H1 (cell line): ENCODE measurements at regions not wholly inside any gene's neighbourhood (a gene's known extent, or its start where the extent isn't known, plus 50 kb on each side); places are given as distances from the start of the nearest gene placed in this dataset.

Experiments
- CTCF ChIA-PET: fragments of 300-600 bp; sonication (Branson Sonifier 250); formaldehyde crosslinking; loops from one replicate; lab custom pipeline; 2021; ENCODE audit not compliant: partially characterized antibody; lab: Charles Lee
- POLR2A ChIA-PET: fragments of 300-600 bp; sonication (Branson Sonifier 250); formaldehyde crosslinking; loops from one replicate; lab custom pipeline; 2021; ENCODE audit warnings: inconsistent platforms; ENCODE audit not compliant: partially characterized antibody; lab: Charles Lee
- DNase-seq, 2 experiments: peaks; one replicate each; pipeline versions ENCODE4 v3.0.0 to v3.0.0-alpha.2; 2010 to 2022; ENCODE audit warnings: low spot score in 2 of 2, low read depth in 1 of 2, mixed read lengths in 1 of 2
- FAIRE-seq: peaks from 2 replicates; lab custom pipeline; 2011; peaks lifted over from hg19 to GRCh38; lab: Jason Lieb, UNC
- H2AFZ ChIP-seq: 2 replicates; pipeline ENCODE4 v1.8.1; 2012; ENCODE audit warnings: low read length, inconsistent platforms
- H2AK5ac ChIP-seq: 2 replicates; pipeline ENCODE4 v1.6.1; 2013; ENCODE audit warnings: low read depth, low read length
- H2BK120ac ChIP-seq: replicated peaks from 2 replicates; pipeline ENCODE3; 2013; ENCODE audit warnings: low read depth, low read length, inconsistent platforms
- H2BK12ac ChIP-seq: 2 replicates; pipeline ENCODE4 v1.6.1; 2013; ENCODE audit warnings: low read depth, low read length
- H2BK15ac ChIP-seq: 2 replicates; pipeline ENCODE4 v1.6.1; 2013; ENCODE audit warnings: low read length
- H2BK20ac ChIP-seq: 2 replicates; pipeline ENCODE4 v1.6.1; 2013; ENCODE audit warnings: low read length
- H2BK5ac ChIP-seq: 2 replicates; pipeline ENCODE4 v1.6.1; 2013; ENCODE audit warnings: low read depth, low read length
- H3K14ac ChIP-seq: 2 replicates; pipeline ENCODE4 v1.6.1; 2013; ENCODE audit warnings: inconsistent platforms; ENCODE audit not compliant: insufficient read length
- H3K18ac ChIP-seq: 2 replicates; pipeline ENCODE4 v1.6.1; 2013; ENCODE audit warnings: low read length; ENCODE audit errors: extremely low read depth
- H3K23ac ChIP-seq: 2 replicates; pipeline ENCODE4 v1.6.1; 2013; ENCODE audit warnings: inconsistent platforms; ENCODE audit not compliant: insufficient read length
- H3K23me2 ChIP-seq: 2 replicates; pipeline ENCODE4 v1.6.1; 2013; ENCODE audit warnings: low read depth, low read length
- H3K27ac ChIP-seq: 2 replicates; pipeline ENCODE4 v1.6.1; 2011; ENCODE audit warnings: low read depth, low read length, inconsistent platforms
- H3K27me3 ChIP-seq, 4 experiments: replicated peaks in 1 of 4; 1 replicate in 1 of 4; 2 replicates in 3 of 4; pipeline versions ENCODE4 v1.6.1 to v1.8.1; 2011 to 2013; ENCODE audit warnings: low read length in 3 of 4, mild to moderate bottlenecking in 3 of 4, inconsistent platforms in 2 of 4, mixed read lengths in 2 of 4, moderate library complexity in 1 of 4; ENCODE audit not compliant: control insufficient read depth in 3 of 4, insufficient read depth in 3 of 4; ENCODE audit errors: extremely low read depth in 1 of 4
- H3K36me3 ChIP-seq, 4 experiments: 2 replicates each; pipeline versions ENCODE4 v1.6.1 to v1.8.1; 2011 to 2013; ENCODE audit warnings: mild to moderate bottlenecking in 4 of 4, low read length in 3 of 4, moderate library complexity in 2 of 4, control low read depth in 1 of 4, inconsistent platforms in 1 of 4; ENCODE audit not compliant: insufficient read depth in 4 of 4, control insufficient read depth in 2 of 4
- H3K4ac ChIP-seq: replicated peaks from 2 replicates; pipeline ENCODE3; 2013; ENCODE audit warnings: low read length, low read depth, mixed read lengths, inconsistent platforms; ENCODE audit not compliant: insufficient read length
- H3K4me1 ChIP-seq, 4 experiments: replicated peaks in 1 of 4; 1 replicate in 1 of 4; 2 replicates in 3 of 4; pipeline versions ENCODE4 v1.6.1 to v1.8.1; 2011 to 2013; ENCODE audit warnings: low read length in 3 of 4, inconsistent platforms in 2 of 4, mixed read lengths in 1 of 4; ENCODE audit not compliant: insufficient read depth in 4 of 4, control insufficient read depth in 3 of 4
- H3K4me2 ChIP-seq, 2 experiments: 2 replicates each; pipeline versions ENCODE4 v1.6.1 to v1.8.1; 2011 to 2013; ENCODE audit warnings: low read depth in 2 of 2, low read length in 2 of 2, control low read depth in 1 of 2, inconsistent platforms in 1 of 2, mild to moderate bottlenecking in 1 of 2; ENCODE audit not compliant: insufficient read depth in 1 of 2
- H3K4me3 ChIP-seq, 4 experiments: fragments of 200-600, 300-600 bp in 1 of 4; sonication (generic), shearing (Covaris generic), sonication (Bioruptor Twin) in 1 of 4; 2 replicates each; pipeline versions ENCODE4 v1.5.1 to v1.8.1; 2011 to 2016; ENCODE audit warnings: low read length in 4 of 4, low read depth in 3 of 4, control low read depth in 2 of 4, inconsistent platforms in 2 of 4, mild to moderate bottlenecking in 2 of 4, mixed read lengths in 1 of 4, moderate library complexity in 1 of 4; ENCODE audit not compliant: insufficient read depth in 2 of 4; ENCODE audit errors: extremely low read depth in 1 of 4
- H3K56ac ChIP-seq: replicated peaks from 2 replicates; pipeline ENCODE3; 2013; ENCODE audit warnings: low read depth, mild to moderate bottlenecking, mixed read lengths, low read length, inconsistent platforms; ENCODE audit not compliant: insufficient read length
- H3K79me1 ChIP-seq: 2 replicates; pipeline ENCODE4 v1.6.1; 2013; ENCODE audit warnings: low read depth, low read length, control low read depth
- H3K79me2 ChIP-seq, 2 experiments: 2 replicates each; pipeline versions ENCODE4 v1.6.1 to v1.8.1; 2012 to 2013; ENCODE audit warnings: low read length in 2 of 2, mild to moderate bottlenecking in 2 of 2, inconsistent platforms in 1 of 2; ENCODE audit not compliant: insufficient read depth in 2 of 2, control insufficient read depth in 1 of 2
- H3K9ac ChIP-seq, 4 experiments: replicated peaks in 1 of 4; 1 replicate in 1 of 4; 2 replicates in 3 of 4; pipeline versions ENCODE4 v1.6.1 to v1.8.1; 2011 to 2013; ENCODE audit warnings: low read depth in 3 of 4, low read length in 3 of 4, control low read depth in 2 of 4, mild to moderate bottlenecking in 2 of 4, moderate library complexity in 2 of 4, inconsistent platforms in 1 of 4; ENCODE audit errors: extremely low read depth in 1 of 4
- H3K9me3 ChIP-seq, 2 experiments: 2 replicates each; pipeline versions ENCODE4 v1.6.1 to v1.8.1; 2012 to 2013; ENCODE audit warnings: mild to moderate bottlenecking in 2 of 2, moderate library complexity in 2 of 2, control low read depth in 1 of 2, inconsistent platforms in 1 of 2, low read depth in 1 of 2, low read length in 1 of 2, mixed read lengths in 1 of 2; ENCODE audit not compliant: insufficient read depth in 2 of 2
- H4K20me1 ChIP-seq, 2 experiments: replicated peaks in 1 of 2; 2 replicates each; pipeline versions ENCODE3 to v1.8.1; 2011 to 2013; ENCODE audit warnings: inconsistent platforms in 2 of 2, low read length in 2 of 2, mild to moderate bottlenecking in 1 of 2; ENCODE audit not compliant: insufficient read depth in 2 of 2, control insufficient read depth in 1 of 2
- H4K5ac ChIP-seq: 2 replicates; pipeline ENCODE4 v1.6.1; 2013; ENCODE audit warnings: low read length, low read depth, mixed read lengths, inconsistent platforms; ENCODE audit not compliant: insufficient read length
- H4K8ac ChIP-seq: 2 replicates; pipeline ENCODE4 v1.8.0; 2013; ENCODE audit warnings: mild to moderate bottlenecking, moderate library complexity, low read length, inconsistent platforms; ENCODE audit not compliant: insufficient read depth; ENCODE audit errors: extremely low read depth
- H4K91ac ChIP-seq: replicated peaks from 2 replicates; pipeline ENCODE3; 2013; ENCODE audit warnings: low read length, mixed read lengths, inconsistent platforms; ENCODE audit not compliant: insufficient read length
- BACH1 ChIP-seq: IDR thresholded peaks from 2 replicates; pipeline ENCODE4 v1.6.1; 2012; ENCODE audit warnings: low read length, improper control_type of control experiment
- CEBPB ChIP-seq: IDR thresholded peaks from 2 replicates; pipeline ENCODE4 v1.6.1; 2012; ENCODE audit warnings: low read depth, low read length
- POU5F1 ChIP-seq: IDR thresholded peaks from 2 replicates; pipeline ENCODE4 v1.6.1; 2011; ENCODE audit warnings: low read depth, mild to moderate bottlenecking, low read length, moderate library complexity
- SP2 ChIP-seq: IDR thresholded peaks from 2 replicates; pipeline ENCODE4 v1.6.1; 2012; ENCODE audit warnings: mild to moderate bottlenecking, low read length, inconsistent platforms
- SP4 ChIP-seq: IDR thresholded peaks from 2 replicates; pipeline ENCODE4 v1.6.1; 2012; ENCODE audit warnings: low read length, inconsistent platforms
- SRF ChIP-seq: IDR thresholded peaks from 2 replicates; pipeline ENCODE4 v1.6.1; 2011; ENCODE audit warnings: mild to moderate bottlenecking, low read depth, low read length, moderate library complexity
- TAF1 ChIP-seq: IDR thresholded peaks from 2 replicates; pipeline ENCODE4 v1.6.1; 2011; ENCODE audit warnings: mild to moderate bottlenecking, low read depth, low read length
- TCF12 ChIP-seq: IDR thresholded peaks from 2 replicates; pipeline ENCODE4 v1.6.1; 2011; ENCODE audit warnings: low read depth, mild to moderate bottlenecking, low read length
- ZNF274 ChIP-seq: IDR thresholded peaks from 2 replicates; pipeline ENCODE4 v1.7.0; 2012; ENCODE audit warnings: low read length, borderline replicate concordance; ENCODE audit errors: extremely low read depth
- WGBS, 2 experiments: shearing (Covaris generic) in 1 of 2; methylation state at CpG; one replicate each; pipeline versions ENCODE4 v1.1.6 to v1.1.7; 2013 to 2015; ENCODE audit warnings: low lambda C conversion rate in 2 of 2, mixed read lengths in 2 of 2, inconsistent platforms in 1 of 2, low coverage in 1 of 2, missing lambda C conversion rate in 1 of 2; ENCODE audit not compliant: insufficient replicate concordance in 2 of 2, insufficient coverage in 1 of 2, insufficient read length in 1 of 2; ENCODE audit errors: extremely low coverage in 1 of 2, missing lambda C conversion rate in 1 of 2; 5-methylcytosine and 5-hydroxymethylcytosine counted together

DNA sequence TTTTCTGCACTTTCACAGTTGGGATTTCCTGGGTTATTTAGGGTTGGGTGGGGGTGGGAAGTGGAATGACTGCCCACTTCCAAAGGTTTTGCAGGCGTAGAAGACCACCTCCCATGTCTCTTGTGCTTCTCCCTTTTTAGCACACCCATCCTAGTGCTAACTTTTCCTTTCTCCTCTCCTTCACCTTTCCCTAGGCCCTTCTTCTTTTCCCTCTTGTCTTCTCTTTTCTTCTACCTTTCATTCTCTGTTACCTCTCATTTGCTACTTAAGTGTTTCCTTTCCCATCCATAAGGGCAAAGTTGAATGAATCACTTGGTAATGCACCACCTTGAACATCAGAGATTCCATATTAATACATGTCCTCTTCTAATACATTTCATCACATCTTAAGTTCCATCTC lies 105.0 kb upstream of the ZNF184 start:
- Histone ChIP-seq H2AK5ac (no peak overlapping the region), H3K23ac (no peak overlapping the region), H2BK15ac (no peak overlapping the region), H3K9ac (no peak overlapping the region), H2BK20ac (no peak overlapping the region), H3K79me2 (no peaks in the 10 kb centered on the region), H3K4me2 (no peak overlapping the region), H3K23me2 (no peaks in the 10 kb centered on the region), H3K18ac (no peak overlapping the region), H3K4me1 (no peaks in the 10 kb centered on the region; a peak in 1 of 7 replicates), H3K56ac (no peak overlapping the region), H3K27me3 (no peaks in the 10 kb centered on the region), H3K4ac (no peak overlapping the region), H3K27ac (no peak overlapping the region), H4K5ac (no peak overlapping the region), H3K79me1 (no peaks in the 10 kb centered on the region), H4K8ac (no peak overlapping the region), H3K4me3 (no peak overlapping the region), H4K91ac (no peak overlapping the region), H2AFZ (no peak overlapping the region), H3K36me3 (no peaks in the 10 kb centered on the region), H3K14ac (no peak overlapping the region), H2BK5ac (no peak overlapping the region), H2BK120ac (no peak overlapping the region), H3K9me3 (no peaks in the 10 kb centered on the region), H4K20me1 (no peaks in the 10 kb centered on the region), H2BK12ac (no peak overlapping the region)
- POLR2A ChIA-PET: no interaction called here
- no peak for FAIRE-seq
- DNase-seq: no peak
- CTCF ChIA-PET: interaction anchor here (1.7 kb wide), 1 partner anchor 174 kb away, joined by 5 read pairs; no protein-coding TSS in a partner anchor
- 90% methylated on average over 1 of the region's 1 CpG; no CpG with 5 or more reads in 1 of the 2 experiments for WGBS, 2 experiments
- TF ChIP-seq ZNF274 (no peak), POU5F1 (no peak), SRF (no peak), SP4 (no peak), TCF12 (no peak), CEBPB (no peak), TAF1 (no peak), SP2 (no peak), BACH1 (no peak)
